Lung microvascular endothelial cell (primary cell): ENCODE measurements at regions not wholly inside any gene's neighbourhood (a gene's known extent, or its start where the extent isn't known, plus 50 kb on each side); places are given as distances from the start of the nearest gene placed in this dataset.
A peak's percentile ranks its signal among the peaks of the same experiment; 100 is the strongest.

Experiments used
- DNase-seq, 2 donors: peaks; one replicate each; pipeline versions ENCODE4 v3.0.0 to v3.0.0-alpha.2; 2010; ENCODE audit warnings: low read depth in 2 of 2

DNA sequence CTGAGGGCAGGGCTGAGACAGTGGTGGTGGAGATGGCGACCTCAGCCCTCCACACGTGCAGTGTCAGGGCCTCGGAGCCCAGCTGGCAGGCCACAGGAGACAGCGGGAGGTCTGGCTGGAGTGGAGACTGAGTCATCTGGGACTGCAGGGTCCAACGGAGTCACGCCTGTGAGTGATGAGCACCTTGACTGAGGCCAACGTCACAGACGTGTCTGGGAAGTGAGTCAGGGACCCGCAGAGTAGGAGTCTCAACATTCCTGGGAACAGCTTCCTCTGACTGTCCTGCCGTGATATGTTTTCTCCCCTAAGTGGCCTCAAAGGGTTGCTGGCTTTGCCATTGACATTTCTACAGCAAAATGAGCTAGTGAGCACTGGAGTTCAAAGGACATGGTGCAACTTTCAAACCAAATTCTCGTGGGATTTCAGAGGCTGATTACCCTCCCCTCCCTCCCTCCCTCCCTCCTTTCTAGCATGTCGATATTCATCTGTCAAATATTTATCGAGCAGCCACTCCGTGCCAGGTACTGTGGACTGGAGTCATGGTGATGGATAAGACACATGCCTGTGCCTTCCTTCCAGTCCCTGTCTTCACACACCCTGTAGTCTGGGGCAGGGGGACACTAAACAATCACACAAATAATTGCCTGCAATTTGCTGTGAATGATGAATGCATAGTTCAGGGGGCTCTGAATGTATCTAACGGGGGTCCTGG, 53.3 kb upstream of the AMOTL2 start:
- peak; percentile 37 to 98 for DNase-seq

DNA sequence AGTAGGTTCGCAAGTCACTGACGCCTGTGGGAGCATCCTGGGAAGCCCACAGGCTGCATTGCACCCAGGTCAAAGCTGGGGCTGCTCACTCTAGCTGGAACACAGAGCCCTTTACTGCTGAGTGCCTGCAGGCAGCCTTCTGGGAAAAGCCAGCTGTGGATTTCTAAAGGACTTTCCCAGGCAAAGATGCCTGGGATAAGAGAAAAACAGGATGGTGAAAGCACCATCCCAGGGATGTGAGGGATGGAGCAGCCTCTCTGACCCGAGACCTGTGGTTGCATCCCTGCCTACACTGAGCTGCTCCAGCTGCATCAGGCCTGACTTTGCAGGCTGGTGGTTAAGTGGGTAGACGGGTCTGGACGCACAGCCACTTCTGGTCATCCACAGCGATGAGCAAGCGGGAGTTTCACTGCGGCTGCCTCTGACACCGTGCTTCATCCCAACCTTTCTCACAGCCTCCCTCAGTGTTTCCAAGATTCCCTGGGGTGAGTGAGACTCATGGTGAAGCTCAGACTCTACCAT, 52.5 kb upstream of the AMOTL2 start:
- DNase-seq: no peak

- no peak for DNase-seq
Measured at GRCh38 chr3:134425943-134426342, 51.7 kb upstream of the AMOTL2 start.
